HepG2 (cell line): ENCODE measurements at regions not wholly inside any gene's neighbourhood (a gene's known extent, or its start where the extent isn't known, plus 50 kb on each side); places are given as distances from the start of the nearest gene placed in this dataset.

Experiments
- BRD4 ChIP-seq: sonication (generic); formaldehyde crosslinking; IDR thresholded peaks from 2 replicates; pipeline ENCODE4 v1.4.0; 2020; ENCODE audit warnings: missing genetic modification reagents
- EZH2 ChIP-seq: conservative IDR thresholded peaks from 2 replicates; pipeline ENCODE4 v1.6.1; 2012; ENCODE audit warnings: mild to moderate bottlenecking, low read depth, low read length, moderate library complexity
- FOXA3 ChIP-seq: IDR thresholded peaks from 2 replicates; pipeline ENCODE4 v1.6.1; 2016; ENCODE audit warnings: missing genetic modification reagents, missing compliant biosample characterization
- MTF2 ChIP-seq: sonication (generic); formaldehyde crosslinking; IDR thresholded peaks from 2 replicates; pipeline ENCODE4 v1.5.0; 2020; ENCODE audit warnings: missing genetic modification reagents, borderline replicate concordance
- NFKB2 ChIP-seq: sonication (generic); formaldehyde crosslinking; IDR thresholded peaks from 2 replicates; pipeline ENCODE4 v1.4.0; 2020; ENCODE audit warnings: missing genetic modification reagents, borderline replicate concordance
- PLRG1 ChIP-seq: fragments of 450-650 bp; conservative IDR thresholded peaks from 2 replicates; pipeline ENCODE4 v1.6.1; 2016
- PRPF4 ChIP-seq: fragments of 200-400 bp; formaldehyde crosslinking; IDR thresholded peaks from 2 replicates; pipeline ENCODE4 v1.6.1; 2016; ENCODE audit warnings: low read length, low read depth; ENCODE audit not compliant: poor library complexity, severe bottlenecking
- TCF7 ChIP-seq: sonication (generic); IDR thresholded peaks from 2 replicates; pipeline ENCODE4 v1.6.1; 2016; ENCODE audit warnings: antibody characterized with exemption, low read depth
- ZBTB3 ChIP-seq: sonication (generic); formaldehyde crosslinking; IDR thresholded peaks from 2 replicates; pipeline ENCODE4 v1.4.0; 2020; ENCODE audit warnings: low read depth, mild to moderate bottlenecking, moderate library complexity, missing genetic modification reagents, borderline replicate concordance
- ZNF230 ChIP-seq: sonication (generic); formaldehyde crosslinking; IDR thresholded peaks from 2 replicates; pipeline ENCODE4 v1.4.0; 2020; ENCODE audit warnings: mild to moderate bottlenecking, missing genetic modification reagents
- ZNF234 ChIP-seq: sonication (generic); formaldehyde crosslinking; conservative IDR thresholded peaks from 2 replicates; pipeline ENCODE4 v1.5.1; 2020; ENCODE audit warnings: mild to moderate bottlenecking, missing genetic modification reagents
- ZNF253 ChIP-seq: sonication (generic); formaldehyde crosslinking; IDR thresholded peaks from 2 replicates; pipeline ENCODE4 v1.8.0; 2022; ENCODE audit warnings: mild to moderate bottlenecking, missing genetic modification reagents, borderline replicate concordance
- TF ChIP-seq, protein P1 (sequence below): IDR thresholded peaks from 2 replicates; pipeline ENCODE4 v1.6.1; 2016; ENCODE audit warnings: low read depth, missing genetic modification reagents, missing compliant biosample characterization
- TF ChIP-seq, protein P2 (sequence below): IDR thresholded peaks from 2 replicates; pipeline ENCODE4 v1.6.1; 2018; ENCODE audit warnings: missing genetic modification reagents, mild to moderate bottlenecking, missing compliant biosample characterization
- TF ChIP-seq, protein P3 (sequence below): sonication (generic); formaldehyde crosslinking; IDR thresholded peaks from 2 replicates; pipeline ENCODE4 v1.4.0; 2020; ENCODE audit warnings: missing genetic modification reagents
- TF ChIP-seq, protein P4 (sequence below): sonication (generic); formaldehyde crosslinking; IDR thresholded peaks from 2 replicates; pipeline ENCODE4 v1.8.1; 2023; ENCODE audit warnings: mild to moderate bottlenecking, missing genetic modification reagents
- TF ChIP-seq, protein P5 (sequence below): sonication (generic); formaldehyde crosslinking; IDR thresholded peaks from 2 replicates; pipeline ENCODE4 v1.4.0; 2020; ENCODE audit warnings: low read depth, mild to moderate bottlenecking, missing genetic modification reagents

DNA sequence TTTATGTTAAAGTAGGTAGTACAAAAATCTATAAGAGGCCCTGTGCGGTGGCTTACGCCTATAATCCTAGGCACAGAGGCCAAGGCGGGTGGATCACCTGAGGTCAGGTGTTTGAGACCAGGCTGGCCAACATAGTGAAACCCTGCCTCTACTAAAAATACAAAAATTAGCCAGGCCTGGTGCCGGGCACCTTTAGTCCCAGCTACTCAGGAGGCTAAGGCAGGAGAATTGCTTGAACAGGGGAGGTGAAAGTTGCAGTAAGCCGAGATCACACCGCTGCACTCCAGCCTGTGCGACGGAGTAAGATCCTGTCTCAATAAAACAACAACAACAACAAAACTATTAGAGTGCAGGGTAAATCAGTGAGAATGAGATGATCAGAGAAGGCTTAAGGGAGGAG is 634.5 kb downstream of the NR2F1-AS1 start (continued):
- TF ChIP-seq, protein P1, sequence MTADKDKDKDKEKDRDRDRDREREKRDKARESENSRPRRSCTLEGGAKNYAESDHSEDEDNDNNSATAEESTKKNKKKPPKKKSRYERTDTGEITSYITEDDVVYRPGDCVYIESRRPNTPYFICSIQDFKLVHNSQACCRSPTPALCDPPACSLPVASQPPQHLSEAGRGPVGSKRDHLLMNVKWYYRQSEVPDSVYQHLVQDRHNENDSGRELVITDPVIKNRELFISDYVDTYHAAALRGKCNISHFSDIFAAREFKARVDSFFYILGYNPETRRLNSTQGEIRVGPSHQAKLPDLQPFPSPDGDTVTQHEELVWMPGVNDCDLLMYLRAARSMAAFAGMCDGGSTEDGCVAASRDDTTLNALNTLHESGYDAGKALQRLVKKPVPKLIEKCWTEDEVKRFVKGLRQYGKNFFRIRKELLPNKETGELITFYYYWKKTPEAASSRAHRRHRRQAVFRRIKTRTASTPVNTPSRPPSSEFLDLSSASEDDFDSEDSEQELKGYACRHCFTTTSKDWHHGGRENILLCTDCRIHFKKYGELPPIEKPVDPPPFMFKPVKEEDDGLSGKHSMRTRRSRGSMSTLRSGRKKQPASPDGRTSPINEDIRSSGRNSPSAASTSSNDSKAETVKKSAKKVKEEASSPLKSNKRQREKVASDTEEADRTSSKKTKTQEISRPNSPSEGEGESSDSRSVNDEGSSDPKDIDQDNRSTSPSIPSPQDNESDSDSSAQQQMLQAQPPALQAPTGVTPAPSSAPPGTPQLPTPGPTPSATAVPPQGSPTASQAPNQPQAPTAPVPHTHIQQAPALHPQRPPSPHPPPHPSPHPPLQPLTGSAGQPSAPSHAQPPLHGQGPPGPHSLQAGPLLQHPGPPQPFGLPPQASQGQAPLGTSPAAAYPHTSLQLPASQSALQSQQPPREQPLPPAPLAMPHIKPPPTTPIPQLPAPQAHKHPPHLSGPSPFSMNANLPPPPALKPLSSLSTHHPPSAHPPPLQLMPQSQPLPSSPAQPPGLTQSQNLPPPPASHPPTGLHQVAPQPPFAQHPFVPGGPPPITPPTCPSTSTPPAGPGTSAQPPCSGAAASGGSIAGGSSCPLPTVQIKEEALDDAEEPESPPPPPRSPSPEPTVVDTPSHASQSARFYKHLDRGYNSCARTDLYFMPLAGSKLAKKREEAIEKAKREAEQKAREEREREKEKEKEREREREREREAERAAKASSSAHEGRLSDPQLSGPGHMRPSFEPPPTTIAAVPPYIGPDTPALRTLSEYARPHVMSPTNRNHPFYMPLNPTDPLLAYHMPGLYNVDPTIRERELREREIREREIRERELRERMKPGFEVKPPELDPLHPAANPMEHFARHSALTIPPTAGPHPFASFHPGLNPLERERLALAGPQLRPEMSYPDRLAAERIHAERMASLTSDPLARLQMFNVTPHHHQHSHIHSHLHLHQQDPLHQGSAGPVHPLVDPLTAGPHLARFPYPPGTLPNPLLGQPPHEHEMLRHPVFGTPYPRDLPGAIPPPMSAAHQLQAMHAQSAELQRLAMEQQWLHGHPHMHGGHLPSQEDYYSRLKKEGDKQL, result no peak
- TF ChIP-seq NFKB2 (no peak), ZNF230 (CRISPR knock-in tag) (no peak), MTF2 (CRISPR knock-in tag) (no peak), TCF7 (no peak), ZBTB3 (CRISPR knock-in tag) (no peak), PLRG1 (no peak), ZNF253 (no peak), EZH2 (no peak), PRPF4 (peak; percentile 22), FOXA3 (CRISPR knock-in tag) (no peak), ZNF234 (no peak), BRD4 (CRISPR knock-in tag) (0 out of 2 replicates have a peak, but pooled peaks have one; percentile 21)
- TF ChIP-seq, protein P2, sequence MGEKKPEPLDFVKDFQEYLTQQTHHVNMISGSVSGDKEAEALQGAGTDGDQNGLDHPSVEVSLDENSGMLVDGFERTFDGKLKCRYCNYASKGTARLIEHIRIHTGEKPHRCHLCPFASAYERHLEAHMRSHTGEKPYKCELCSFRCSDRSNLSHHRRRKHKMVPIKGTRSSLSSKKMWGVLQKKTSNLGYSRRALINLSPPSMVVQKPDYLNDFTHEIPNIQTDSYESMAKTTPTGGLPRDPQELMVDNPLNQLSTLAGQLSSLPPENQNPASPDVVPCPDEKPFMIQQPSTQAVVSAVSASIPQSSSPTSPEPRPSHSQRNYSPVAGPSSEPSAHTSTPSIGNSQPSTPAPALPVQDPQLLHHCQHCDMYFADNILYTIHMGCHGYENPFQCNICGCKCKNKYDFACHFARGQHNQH (CRISPR knock-in tag), result no peak
- TF ChIP-seq, protein P3, sequence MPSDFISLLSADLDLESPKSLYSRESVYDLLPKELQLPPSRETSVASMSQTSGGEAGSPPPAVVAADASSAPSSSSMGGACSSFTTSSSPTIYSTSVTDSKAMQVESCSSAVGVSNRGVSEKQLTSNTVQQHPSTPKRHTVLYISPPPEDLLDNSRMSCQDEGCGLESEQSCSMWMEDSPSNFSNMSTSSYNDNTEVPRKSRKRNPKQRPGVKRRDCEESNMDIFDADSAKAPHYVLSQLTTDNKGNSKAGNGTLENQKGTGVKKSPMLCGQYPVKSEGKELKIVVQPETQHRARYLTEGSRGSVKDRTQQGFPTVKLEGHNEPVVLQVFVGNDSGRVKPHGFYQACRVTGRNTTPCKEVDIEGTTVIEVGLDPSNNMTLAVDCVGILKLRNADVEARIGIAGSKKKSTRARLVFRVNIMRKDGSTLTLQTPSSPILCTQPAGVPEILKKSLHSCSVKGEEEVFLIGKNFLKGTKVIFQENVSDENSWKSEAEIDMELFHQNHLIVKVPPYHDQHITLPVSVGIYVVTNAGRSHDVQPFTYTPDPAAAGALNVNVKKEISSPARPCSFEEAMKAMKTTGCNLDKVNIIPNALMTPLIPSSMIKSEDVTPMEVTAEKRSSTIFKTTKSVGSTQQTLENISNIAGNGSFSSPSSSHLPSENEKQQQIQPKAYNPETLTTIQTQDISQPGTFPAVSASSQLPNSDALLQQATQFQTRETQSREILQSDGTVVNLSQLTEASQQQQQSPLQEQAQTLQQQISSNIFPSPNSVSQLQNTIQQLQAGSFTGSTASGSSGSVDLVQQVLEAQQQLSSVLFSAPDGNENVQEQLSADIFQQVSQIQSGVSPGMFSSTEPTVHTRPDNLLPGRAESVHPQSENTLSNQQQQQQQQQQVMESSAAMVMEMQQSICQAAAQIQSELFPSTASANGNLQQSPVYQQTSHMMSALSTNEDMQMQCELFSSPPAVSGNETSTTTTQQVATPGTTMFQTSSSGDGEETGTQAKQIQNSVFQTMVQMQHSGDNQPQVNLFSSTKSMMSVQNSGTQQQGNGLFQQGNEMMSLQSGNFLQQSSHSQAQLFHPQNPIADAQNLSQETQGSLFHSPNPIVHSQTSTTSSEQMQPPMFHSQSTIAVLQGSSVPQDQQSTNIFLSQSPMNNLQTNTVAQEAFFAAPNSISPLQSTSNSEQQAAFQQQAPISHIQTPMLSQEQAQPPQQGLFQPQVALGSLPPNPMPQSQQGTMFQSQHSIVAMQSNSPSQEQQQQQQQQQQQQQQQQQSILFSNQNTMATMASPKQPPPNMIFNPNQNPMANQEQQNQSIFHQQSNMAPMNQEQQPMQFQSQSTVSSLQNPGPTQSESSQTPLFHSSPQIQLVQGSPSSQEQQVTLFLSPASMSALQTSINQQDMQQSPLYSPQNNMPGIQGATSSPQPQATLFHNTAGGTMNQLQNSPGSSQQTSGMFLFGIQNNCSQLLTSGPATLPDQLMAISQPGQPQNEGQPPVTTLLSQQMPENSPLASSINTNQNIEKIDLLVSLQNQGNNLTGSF (CRISPR knock-in tag), result no peak
- TF ChIP-seq, protein P4, sequence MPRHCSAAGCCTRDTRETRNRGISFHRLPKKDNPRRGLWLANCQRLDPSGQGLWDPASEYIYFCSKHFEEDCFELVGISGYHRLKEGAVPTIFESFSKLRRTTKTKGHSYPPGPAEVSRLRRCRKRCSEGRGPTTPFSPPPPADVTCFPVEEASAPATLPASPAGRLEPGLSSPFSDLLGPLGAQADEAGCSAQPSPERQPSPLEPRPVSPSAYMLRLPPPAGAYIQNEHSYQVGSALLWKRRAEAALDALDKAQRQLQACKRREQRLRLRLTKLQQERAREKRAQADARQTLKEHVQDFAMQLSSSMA (CRISPR knock-in tag), result no peak
- TF ChIP-seq, protein P5, sequence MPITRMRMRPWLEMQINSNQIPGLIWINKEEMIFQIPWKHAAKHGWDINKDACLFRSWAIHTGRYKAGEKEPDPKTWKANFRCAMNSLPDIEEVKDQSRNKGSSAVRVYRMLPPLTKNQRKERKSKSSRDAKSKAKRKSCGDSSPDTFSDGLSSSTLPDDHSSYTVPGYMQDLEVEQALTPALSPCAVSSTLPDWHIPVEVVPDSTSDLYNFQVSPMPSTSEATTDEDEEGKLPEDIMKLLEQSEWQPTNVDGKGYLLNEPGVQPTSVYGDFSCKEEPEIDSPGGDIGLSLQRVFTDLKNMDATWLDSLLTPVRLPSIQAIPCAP (CRISPR knock-in tag), result no peak
